22Rv1 (cell line): ENCODE measurements at regions not wholly inside any gene's neighbourhood (a gene's known extent, or its start where the extent isn't known, plus 50 kb on each side); places are given as distances from the start of the nearest gene placed in this dataset.

Experiments
- CTCF ChIP-seq: fragments of 450-650 bp; IDR thresholded peaks from 2 replicates; pipeline ENCODE4 v1.5.1; 2017; ENCODE audit warnings: mild to moderate bottlenecking
- ZFX ChIP-seq: fragments of 450-650 bp; IDR thresholded peaks from 2 replicates; pipeline ENCODE4 v1.6.1; 2017; ENCODE audit warnings: antibody characterized with exemption, borderline replicate concordance

GRCh38 chr15:70160803-70161565 is 63.3 kb upstream of the TLE3 start:
- no peak for TF ChIP-seq CTCF
- TF ChIP-seq ZFX = no peak
